MCF 10A (cell line): ENCODE measurements at regions not wholly inside any gene's neighbourhood (a gene's known extent, or its start where the extent isn't known, plus 50 kb on each side); places are given as distances from the start of the nearest gene placed in this dataset.

Experiments
- BruUV-seq: library from RNA; stranded (reverse); fragments of 400-500 nt; replicated peaks from 2 replicates; lab custom pipeline; 2021; lab: Mats Ljungman, UMichigan
- CTCF ChIA-PET: fragments of 300-600 bp; sonication (Branson Sonifier 250); formaldehyde crosslinking; extraction: SDS; loops from one replicate; lab custom pipeline; 2021; ENCODE audit warnings: antibody characterized with exemption, inconsistent platforms; lab: Yijun Ruan, JAX
- POLR2A ChIA-PET: fragments of 300-600, 350-650 bp; sonication (Branson Sonifier 250); formaldehyde crosslinking; extraction: SDS; loops from one replicate; lab custom pipeline; 2020; ENCODE audit warnings: antibody characterized with exemption, inconsistent platforms; lab: Yijun Ruan, JAX
- DNase-seq: peaks from one replicate; pipeline ENCODE4 v3.0.0-alpha.2; 2018; ENCODE audit not compliant: unreplicated experiment
- H3K27ac Mint-ChIP-seq: one replicate; pipeline ENCODE4 v1.8.0; 2022; ENCODE audit warnings: mild to moderate bottlenecking, low read depth, mixed read lengths; ENCODE audit not compliant: unreplicated experiment
- H3K27me3 Mint-ChIP-seq: one replicate; pipeline ENCODE4 v1.8.0; 2022; ENCODE audit warnings: mixed read lengths; ENCODE audit not compliant: insufficient read depth, unreplicated experiment
- H3K36me3 Mint-ChIP-seq: one replicate; pipeline ENCODE4 v1.8.0; 2022; ENCODE audit warnings: mild to moderate bottlenecking, moderate library complexity, mixed read lengths; ENCODE audit not compliant: insufficient read depth, unreplicated experiment
- H3K4me1 Mint-ChIP-seq: one replicate; pipeline ENCODE4 v1.8.0; 2022; ENCODE audit warnings: mixed read lengths; ENCODE audit not compliant: insufficient read depth, unreplicated experiment
- H3K4me3 Mint-ChIP-seq: one replicate; pipeline ENCODE4 v1.8.0; 2022; ENCODE audit warnings: mild to moderate bottlenecking, moderate library complexity, mixed read lengths; ENCODE audit not compliant: unreplicated experiment
- H3K9me3 Mint-ChIP-seq: one replicate; pipeline ENCODE4 v1.8.0; 2022; ENCODE audit warnings: mixed read lengths; ENCODE audit not compliant: unreplicated experiment
- intact Hi-C: fragments of 100-400 bp; cut with micrococcal nuclease; formaldehyde crosslinking; loops from 2 replicates; pipeline ENCODE4 v1.14.1; 2022
- TF ChIP-seq, protein P1 (sequence below): fragments of 200-600 bp; IDR thresholded peaks from one replicate; pipeline ENCODE4 v1.8.0; 2022; ENCODE audit warnings: antibody characterized with exemption, mild to moderate bottlenecking; ENCODE audit not compliant: unreplicated experiment

DNA sequence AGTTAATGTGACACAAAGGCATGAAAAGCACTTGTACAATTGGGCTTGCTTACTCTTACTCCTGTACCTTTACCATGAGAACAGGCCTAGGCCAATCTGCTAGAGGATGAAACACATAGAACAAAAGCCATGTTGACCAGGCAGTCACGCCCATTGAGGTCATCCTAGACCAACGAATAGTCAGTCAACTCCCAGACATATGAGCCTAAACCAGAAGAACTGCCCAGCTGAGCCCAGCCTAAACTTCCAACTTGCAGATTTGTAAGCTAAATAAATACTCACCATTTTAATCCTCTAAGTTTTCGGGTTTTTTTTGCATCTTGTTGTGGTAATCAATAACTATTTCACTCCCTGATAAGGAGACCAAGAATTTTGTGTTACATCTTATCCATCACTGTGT lies 164.8 kb upstream of the ADRA1B start:
- intact Hi-C loops, result no loop called here
- H3K4me3 Mint-ChIP-seq, result no peak overlapping the region
- H3K27me3 Mint-ChIP-seq, result no peaks in the 10 kb centered on the region
- ChIA-PET POLR2A (no interaction called here), CTCF (no interaction called here)
- no peak overlapping the region for H3K27ac Mint-ChIP-seq
- TF ChIP-seq, protein P1, sequence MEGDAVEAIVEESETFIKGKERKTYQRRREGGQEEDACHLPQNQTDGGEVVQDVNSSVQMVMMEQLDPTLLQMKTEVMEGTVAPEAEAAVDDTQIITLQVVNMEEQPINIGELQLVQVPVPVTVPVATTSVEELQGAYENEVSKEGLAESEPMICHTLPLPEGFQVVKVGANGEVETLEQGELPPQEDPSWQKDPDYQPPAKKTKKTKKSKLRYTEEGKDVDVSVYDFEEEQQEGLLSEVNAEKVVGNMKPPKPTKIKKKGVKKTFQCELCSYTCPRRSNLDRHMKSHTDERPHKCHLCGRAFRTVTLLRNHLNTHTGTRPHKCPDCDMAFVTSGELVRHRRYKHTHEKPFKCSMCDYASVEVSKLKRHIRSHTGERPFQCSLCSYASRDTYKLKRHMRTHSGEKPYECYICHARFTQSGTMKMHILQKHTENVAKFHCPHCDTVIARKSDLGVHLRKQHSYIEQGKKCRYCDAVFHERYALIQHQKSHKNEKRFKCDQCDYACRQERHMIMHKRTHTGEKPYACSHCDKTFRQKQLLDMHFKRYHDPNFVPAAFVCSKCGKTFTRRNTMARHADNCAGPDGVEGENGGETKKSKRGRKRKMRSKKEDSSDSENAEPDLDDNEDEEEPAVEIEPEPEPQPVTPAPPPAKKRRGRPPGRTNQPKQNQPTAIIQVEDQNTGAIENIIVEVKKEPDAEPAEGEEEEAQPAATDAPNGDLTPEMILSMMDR, result no peak
- BruUV-seq, result no TSS peak
- DNase-seq, result no peak
- H3K4me1 Mint-ChIP-seq, result peaks cover 5% of the 10 kb centered on the region
- H3K36me3 Mint-ChIP-seq, result no peaks in the 10 kb centered on the region
- no peaks in the 10 kb centered on the region for H3K9me3 Mint-ChIP-seq

DNA sequence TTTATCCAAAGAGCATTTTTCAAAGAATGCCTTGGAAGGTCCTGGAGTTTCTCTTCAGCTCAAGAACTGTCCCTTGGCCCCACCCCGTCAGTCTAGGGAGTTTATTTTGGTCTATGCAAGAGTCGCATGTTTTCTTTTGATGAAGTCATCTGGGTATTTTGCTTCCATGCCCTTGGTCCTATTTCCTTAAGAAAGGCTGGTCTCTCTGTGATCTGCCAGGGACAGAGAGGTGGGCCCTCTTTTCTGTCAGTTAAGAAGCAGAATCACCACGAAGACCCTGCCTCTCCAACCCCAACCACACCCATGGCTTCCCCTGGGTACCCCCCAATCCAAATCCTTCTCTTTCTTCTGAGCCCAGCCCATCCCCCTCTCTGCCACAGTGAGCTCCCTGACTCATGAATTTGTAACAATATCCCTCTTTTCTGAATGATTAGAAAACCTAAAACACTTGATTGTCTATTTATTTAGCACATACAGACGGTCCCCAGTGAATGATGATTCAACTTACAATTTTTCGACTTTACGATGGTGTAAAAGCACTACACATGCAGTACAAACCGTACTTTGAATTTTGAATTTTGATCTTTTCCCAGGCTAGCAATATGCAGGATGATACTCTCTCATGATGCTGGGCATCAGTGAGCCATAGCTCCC lies 163.5 kb upstream of the ADRA1B start:
- ChIA-PET CTCF (no interaction called here), POLR2A (no interaction called here)
- TF ChIP-seq, protein P1, result no peak
- Mint-ChIP-seq H3K27ac (no peak overlapping the region), H3K36me3 (no peaks in the 10 kb centered on the region), H3K27me3 (no peaks in the 10 kb centered on the region), H3K9me3 (no peaks in the 10 kb centered on the region), H3K4me1 (peaks cover 5% of the 10 kb centered on the region), H3K4me3 (no peak overlapping the region)
- DNase-seq, result no peak
- no TSS peak for BruUV-seq
- intact Hi-C loops, result no loop called here

DNA sequence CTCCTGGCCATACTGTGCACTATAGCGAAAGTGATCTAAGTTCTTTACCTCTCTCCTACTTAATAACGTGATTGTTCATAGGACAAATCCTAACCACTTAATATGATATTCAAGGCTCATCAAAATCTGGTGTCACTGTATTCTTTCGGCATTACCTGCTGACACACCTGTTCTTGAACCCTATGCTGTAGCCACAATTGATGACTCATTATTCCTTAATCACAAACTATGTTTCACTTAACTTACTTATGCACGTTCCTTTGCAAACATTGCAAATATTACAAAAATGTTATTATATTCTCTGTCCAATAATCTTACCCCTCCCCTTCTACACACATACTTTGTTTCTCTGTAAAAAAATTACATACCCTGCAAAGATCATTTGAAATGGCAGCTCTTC lies 158.1 kb upstream of the ADRA1B start:
- no peaks in the 10 kb centered on the region for H3K9me3 Mint-ChIP-seq
- ChIA-PET CTCF (no interaction called here), POLR2A (interaction anchor here (1.2 kb wide), 1 partner anchor 46 kb away, joined by 3 read pairs; no protein-coding TSS in a partner anchor)
- H3K4me1 Mint-ChIP-seq, result no peaks in the 10 kb centered on the region
- intact Hi-C loops, result no loop called here
- TF ChIP-seq, protein P1, result no peak
- no peak overlapping the region for H3K4me3 Mint-ChIP-seq
- H3K27me3 Mint-ChIP-seq, result no peaks in the 10 kb centered on the region
- no peak for DNase-seq
- no TSS peak for BruUV-seq
- no peaks in the 10 kb centered on the region for H3K36me3 Mint-ChIP-seq
- H3K27ac Mint-ChIP-seq, result no peak overlapping the region

DNA sequence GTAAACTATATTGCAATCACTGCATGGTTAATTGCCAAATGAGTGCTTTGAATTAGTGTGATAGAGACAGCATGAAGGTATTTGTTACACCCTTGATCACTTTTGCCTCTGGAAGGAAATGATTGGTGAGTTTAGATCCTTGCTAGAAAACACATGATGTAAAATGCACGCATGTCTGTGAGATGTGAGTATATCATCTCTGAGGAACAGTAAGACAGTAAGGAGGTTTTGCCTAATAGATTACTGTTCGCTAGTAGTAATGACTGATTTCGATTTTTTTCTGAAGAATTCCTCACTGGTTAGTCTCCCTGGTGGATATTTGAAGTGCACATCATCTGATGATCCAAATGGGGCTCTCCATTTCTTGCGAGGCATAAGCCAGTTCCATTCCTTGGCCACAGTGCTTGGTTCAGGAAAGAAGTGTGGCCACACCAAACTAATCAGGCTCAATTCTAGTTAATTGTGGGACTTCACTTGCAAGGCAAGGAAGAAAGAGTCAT lies 156.4 kb upstream of the ADRA1B start:
- DNase-seq, result no peak
- ChIA-PET POLR2A (interaction anchor here (0.6 kb wide), 1 partner anchor 260 kb away, joined by 3 read pairs; no protein-coding TSS in a partner anchor), CTCF (no interaction called here)
- intact Hi-C loops, result no loop called here
- TF ChIP-seq, protein P1, result no peak
- peaks cover 8% of the 10 kb centered on the region for H3K4me1 Mint-ChIP-seq
- no peak overlapping the region for H3K27ac Mint-ChIP-seq
- no TSS peak for BruUV-seq
- H3K9me3 Mint-ChIP-seq, result no peaks in the 10 kb centered on the region
- no peaks in the 10 kb centered on the region for H3K27me3 Mint-ChIP-seq
- H3K4me3 Mint-ChIP-seq, result no peak overlapping the region
- no peaks in the 10 kb centered on the region for H3K36me3 Mint-ChIP-seq
